H1 (cell line): ENCODE measurements at regions not wholly inside any gene's neighbourhood (a gene's known extent, or its start where the extent isn't known, plus 50 kb on each side); places are given as distances from the start of the nearest gene placed in this dataset.
"Not testable (repeated sequence)": the region's sequence is repeated elsewhere in the genome, so short reads cannot be mapped to it uniquely, and the experiment has no call there.

Experiments used
- CTCF ChIA-PET: fragments of 300-600 bp; sonication (Branson Sonifier 250); formaldehyde crosslinking; loops from one replicate; lab custom pipeline; 2021; ENCODE audit not compliant: partially characterized antibody; lab: Charles Lee
- POLR2A ChIA-PET: fragments of 300-600 bp; sonication (Branson Sonifier 250); formaldehyde crosslinking; loops from one replicate; lab custom pipeline; 2021; ENCODE audit warnings: inconsistent platforms; ENCODE audit not compliant: partially characterized antibody; lab: Charles Lee
- DNase-seq, 2 experiments: peaks; one replicate each; pipeline versions ENCODE4 v3.0.0 to v3.0.0-alpha.2; 2010 to 2022; ENCODE audit warnings: low spot score in 2 of 2, low read depth in 1 of 2, mixed read lengths in 1 of 2
- FAIRE-seq: peaks from 2 replicates; lab custom pipeline; 2011; peaks lifted over from hg19 to GRCh38; lab: Jason Lieb, UNC
- H2AFZ ChIP-seq: 2 replicates; pipeline ENCODE4 v1.8.1; 2012; ENCODE audit warnings: low read length, inconsistent platforms
- H2AK5ac ChIP-seq: 2 replicates; pipeline ENCODE4 v1.6.1; 2013; ENCODE audit warnings: low read depth, low read length
- H2BK120ac ChIP-seq: replicated peaks from 2 replicates; pipeline ENCODE3; 2013; ENCODE audit warnings: low read depth, low read length, inconsistent platforms
- H2BK12ac ChIP-seq: 2 replicates; pipeline ENCODE4 v1.6.1; 2013; ENCODE audit warnings: low read depth, low read length
- H2BK15ac ChIP-seq: 2 replicates; pipeline ENCODE4 v1.6.1; 2013; ENCODE audit warnings: low read length
- H2BK20ac ChIP-seq: 2 replicates; pipeline ENCODE4 v1.6.1; 2013; ENCODE audit warnings: low read length
- H2BK5ac ChIP-seq: 2 replicates; pipeline ENCODE4 v1.6.1; 2013; ENCODE audit warnings: low read depth, low read length
- H3K14ac ChIP-seq: 2 replicates; pipeline ENCODE4 v1.6.1; 2013; ENCODE audit warnings: inconsistent platforms; ENCODE audit not compliant: insufficient read length
- H3K18ac ChIP-seq: 2 replicates; pipeline ENCODE4 v1.6.1; 2013; ENCODE audit warnings: low read length; ENCODE audit errors: extremely low read depth
- H3K23ac ChIP-seq: 2 replicates; pipeline ENCODE4 v1.6.1; 2013; ENCODE audit warnings: inconsistent platforms; ENCODE audit not compliant: insufficient read length
- H3K23me2 ChIP-seq: 2 replicates; pipeline ENCODE4 v1.6.1; 2013; ENCODE audit warnings: low read depth, low read length
- H3K27ac ChIP-seq: 2 replicates; pipeline ENCODE4 v1.6.1; 2011; ENCODE audit warnings: low read depth, low read length, inconsistent platforms
- H3K27me3 ChIP-seq, 4 experiments: replicated peaks in 1 of 4; 1 replicate in 1 of 4; 2 replicates in 3 of 4; pipeline versions ENCODE4 v1.6.1 to v1.8.1; 2011 to 2013; ENCODE audit warnings: low read length in 3 of 4, mild to moderate bottlenecking in 3 of 4, inconsistent platforms in 2 of 4, mixed read lengths in 2 of 4, moderate library complexity in 1 of 4; ENCODE audit not compliant: control insufficient read depth in 3 of 4, insufficient read depth in 3 of 4; ENCODE audit errors: extremely low read depth in 1 of 4
- H3K36me3 ChIP-seq, 4 experiments: 2 replicates each; pipeline versions ENCODE4 v1.6.1 to v1.8.1; 2011 to 2013; ENCODE audit warnings: mild to moderate bottlenecking in 4 of 4, low read length in 3 of 4, moderate library complexity in 2 of 4, control low read depth in 1 of 4, inconsistent platforms in 1 of 4; ENCODE audit not compliant: insufficient read depth in 4 of 4, control insufficient read depth in 2 of 4
- H3K4ac ChIP-seq: replicated peaks from 2 replicates; pipeline ENCODE3; 2013; ENCODE audit warnings: low read length, low read depth, mixed read lengths, inconsistent platforms; ENCODE audit not compliant: insufficient read length
- H3K4me1 ChIP-seq, 4 experiments: replicated peaks in 1 of 4; 1 replicate in 1 of 4; 2 replicates in 3 of 4; pipeline versions ENCODE4 v1.6.1 to v1.8.1; 2011 to 2013; ENCODE audit warnings: low read length in 3 of 4, inconsistent platforms in 2 of 4, mixed read lengths in 1 of 4; ENCODE audit not compliant: insufficient read depth in 4 of 4, control insufficient read depth in 3 of 4
- H3K4me2 ChIP-seq, 2 experiments: 2 replicates each; pipeline versions ENCODE4 v1.6.1 to v1.8.1; 2011 to 2013; ENCODE audit warnings: low read depth in 2 of 2, low read length in 2 of 2, control low read depth in 1 of 2, inconsistent platforms in 1 of 2, mild to moderate bottlenecking in 1 of 2; ENCODE audit not compliant: insufficient read depth in 1 of 2
- H3K4me3 ChIP-seq, 4 experiments: fragments of 200-600, 300-600 bp in 1 of 4; sonication (generic), shearing (Covaris generic), sonication (Bioruptor Twin) in 1 of 4; 2 replicates each; pipeline versions ENCODE4 v1.5.1 to v1.8.1; 2011 to 2016; ENCODE audit warnings: low read length in 4 of 4, low read depth in 3 of 4, control low read depth in 2 of 4, inconsistent platforms in 2 of 4, mild to moderate bottlenecking in 2 of 4, mixed read lengths in 1 of 4, moderate library complexity in 1 of 4; ENCODE audit not compliant: insufficient read depth in 2 of 4; ENCODE audit errors: extremely low read depth in 1 of 4
- H3K56ac ChIP-seq: replicated peaks from 2 replicates; pipeline ENCODE3; 2013; ENCODE audit warnings: low read depth, mild to moderate bottlenecking, mixed read lengths, low read length, inconsistent platforms; ENCODE audit not compliant: insufficient read length
- H3K79me1 ChIP-seq: 2 replicates; pipeline ENCODE4 v1.6.1; 2013; ENCODE audit warnings: low read depth, low read length, control low read depth
- H3K79me2 ChIP-seq, 2 experiments: 2 replicates each; pipeline versions ENCODE4 v1.6.1 to v1.8.1; 2012 to 2013; ENCODE audit warnings: low read length in 2 of 2, mild to moderate bottlenecking in 2 of 2, inconsistent platforms in 1 of 2; ENCODE audit not compliant: insufficient read depth in 2 of 2, control insufficient read depth in 1 of 2
- H3K9ac ChIP-seq, 4 experiments: replicated peaks in 1 of 4; 1 replicate in 1 of 4; 2 replicates in 3 of 4; pipeline versions ENCODE4 v1.6.1 to v1.8.1; 2011 to 2013; ENCODE audit warnings: low read depth in 3 of 4, low read length in 3 of 4, control low read depth in 2 of 4, mild to moderate bottlenecking in 2 of 4, moderate library complexity in 2 of 4, inconsistent platforms in 1 of 4; ENCODE audit errors: extremely low read depth in 1 of 4
- H3K9me3 ChIP-seq, 2 experiments: 2 replicates each; pipeline versions ENCODE4 v1.6.1 to v1.8.1; 2012 to 2013; ENCODE audit warnings: mild to moderate bottlenecking in 2 of 2, moderate library complexity in 2 of 2, control low read depth in 1 of 2, inconsistent platforms in 1 of 2, low read depth in 1 of 2, low read length in 1 of 2, mixed read lengths in 1 of 2; ENCODE audit not compliant: insufficient read depth in 2 of 2
- H4K20me1 ChIP-seq, 2 experiments: replicated peaks in 1 of 2; 2 replicates each; pipeline versions ENCODE3 to v1.8.1; 2011 to 2013; ENCODE audit warnings: inconsistent platforms in 2 of 2, low read length in 2 of 2, mild to moderate bottlenecking in 1 of 2; ENCODE audit not compliant: insufficient read depth in 2 of 2, control insufficient read depth in 1 of 2
- H4K5ac ChIP-seq: 2 replicates; pipeline ENCODE4 v1.6.1; 2013; ENCODE audit warnings: low read length, low read depth, mixed read lengths, inconsistent platforms; ENCODE audit not compliant: insufficient read length
- H4K8ac ChIP-seq: 2 replicates; pipeline ENCODE4 v1.8.0; 2013; ENCODE audit warnings: mild to moderate bottlenecking, moderate library complexity, low read length, inconsistent platforms; ENCODE audit not compliant: insufficient read depth; ENCODE audit errors: extremely low read depth
- H4K91ac ChIP-seq: replicated peaks from 2 replicates; pipeline ENCODE3; 2013; ENCODE audit warnings: low read length, mixed read lengths, inconsistent platforms; ENCODE audit not compliant: insufficient read length
- WGBS, 2 experiments: shearing (Covaris generic) in 1 of 2; methylation state at CpG; one replicate each; pipeline versions ENCODE4 v1.1.6 to v1.1.7; 2013 to 2015; ENCODE audit warnings: low lambda C conversion rate in 2 of 2, mixed read lengths in 2 of 2, inconsistent platforms in 1 of 2, low coverage in 1 of 2, missing lambda C conversion rate in 1 of 2; ENCODE audit not compliant: insufficient replicate concordance in 2 of 2, insufficient coverage in 1 of 2, insufficient read length in 1 of 2; ENCODE audit errors: extremely low coverage in 1 of 2, missing lambda C conversion rate in 1 of 2; 5-methylcytosine and 5-hydroxymethylcytosine counted together

- H2BK20ac ChIP-seq, H4K8ac ChIP-seq, H4K20me1 ChIP-seq, H3K27me3 ChIP-seq, H3K4me2 ChIP-seq, H4K5ac ChIP-seq, H2BK120ac ChIP-seq, DNase-seq, H3K4me1 ChIP-seq, H4K91ac ChIP-seq, POLR2A ChIA-PET, H3K14ac ChIP-seq, H3K4me3 ChIP-seq, H3K79me1 ChIP-seq, H3K23ac ChIP-seq, H2BK5ac ChIP-seq, H3K9ac ChIP-seq, H2BK12ac ChIP-seq, H2BK15ac ChIP-seq, H2AK5ac ChIP-seq, H3K4ac ChIP-seq, H3K79me2 ChIP-seq, H2AFZ ChIP-seq, H3K23me2 ChIP-seq, H3K36me3 ChIP-seq, H3K9me3 ChIP-seq, CTCF ChIA-PET, H3K56ac ChIP-seq, H3K27ac ChIP-seq, H3K18ac ChIP-seq, FAIRE-seq: not testable (repeated sequence)
- 89% methylated on average over 4 of the region's 4 CpGs; no CpG with 5 or more reads in 1 of the 2 experiments for WGBS, 2 experiments
Observed at GRCh38 chr10:78444741-78445140, 411.1 kb downstream of the RPS24 start.
